ENCODE measurements at regions not wholly inside any gene's neighbourhood (a gene's known extent, or its start where the extent isn't known, plus 50 kb on each side); places are given as distances from the start of the nearest gene placed in this dataset.

DNA sequence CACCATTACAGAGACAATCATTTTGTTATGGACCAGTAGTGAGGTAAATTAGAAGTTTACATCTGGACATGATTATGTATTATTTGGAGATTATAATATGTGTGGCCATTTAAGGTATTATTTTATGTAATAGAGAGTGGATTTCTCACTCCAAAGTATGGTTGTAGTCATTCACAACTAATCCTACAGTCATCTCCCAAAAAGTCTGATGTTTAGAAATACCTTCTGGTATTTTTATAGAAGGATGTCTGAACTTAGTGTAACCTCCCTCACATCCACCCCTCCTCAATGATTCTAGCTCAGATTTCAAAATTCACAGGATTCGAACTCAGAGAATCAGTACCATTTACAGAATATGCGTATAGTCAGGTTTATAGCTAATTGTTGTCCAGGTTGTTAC is 346.6 kb upstream of the MEIS2 start:
- Histone ChIP-seq H3K4me3 (replicated peaks; ENCODE audit: insufficient read depth, low read length) (no peak overlapping the region), H3K27ac (replicated peaks) (no peak overlapping the region), H3K27me3 (ENCODE audit: insufficient read depth, poor library complexity, severe bottlenecking) (no peaks in the 10 kb centered on the region)
- TF ChIP-seq, protein P1, sequence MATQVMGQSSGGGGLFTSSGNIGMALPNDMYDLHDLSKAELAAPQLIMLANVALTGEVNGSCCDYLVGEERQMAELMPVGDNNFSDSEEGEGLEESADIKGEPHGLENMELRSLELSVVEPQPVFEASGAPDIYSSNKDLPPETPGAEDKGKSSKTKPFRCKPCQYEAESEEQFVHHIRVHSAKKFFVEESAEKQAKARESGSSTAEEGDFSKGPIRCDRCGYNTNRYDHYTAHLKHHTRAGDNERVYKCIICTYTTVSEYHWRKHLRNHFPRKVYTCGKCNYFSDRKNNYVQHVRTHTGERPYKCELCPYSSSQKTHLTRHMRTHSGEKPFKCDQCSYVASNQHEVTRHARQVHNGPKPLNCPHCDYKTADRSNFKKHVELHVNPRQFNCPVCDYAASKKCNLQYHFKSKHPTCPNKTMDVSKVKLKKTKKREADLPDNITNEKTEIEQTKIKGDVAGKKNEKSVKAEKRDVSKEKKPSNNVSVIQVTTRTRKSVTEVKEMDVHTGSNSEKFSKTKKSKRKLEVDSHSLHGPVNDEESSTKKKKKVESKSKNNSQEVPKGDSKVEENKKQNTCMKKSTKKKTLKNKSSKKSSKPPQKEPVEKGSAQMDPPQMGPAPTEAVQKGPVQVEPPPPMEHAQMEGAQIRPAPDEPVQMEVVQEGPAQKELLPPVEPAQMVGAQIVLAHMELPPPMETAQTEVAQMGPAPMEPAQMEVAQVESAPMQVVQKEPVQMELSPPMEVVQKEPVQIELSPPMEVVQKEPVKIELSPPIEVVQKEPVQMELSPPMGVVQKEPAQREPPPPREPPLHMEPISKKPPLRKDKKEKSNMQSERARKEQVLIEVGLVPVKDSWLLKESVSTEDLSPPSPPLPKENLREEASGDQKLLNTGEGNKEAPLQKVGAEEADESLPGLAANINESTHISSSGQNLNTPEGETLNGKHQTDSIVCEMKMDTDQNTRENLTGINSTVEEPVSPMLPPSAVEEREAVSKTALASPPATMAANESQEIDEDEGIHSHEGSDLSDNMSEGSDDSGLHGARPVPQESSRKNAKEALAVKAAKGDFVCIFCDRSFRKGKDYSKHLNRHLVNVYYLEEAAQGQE (IDR thresholded peaks at IDR 0.05; ENCODE audit: insufficient replicate concordance, low read depth): no peak
- no peak for TF ChIP-seq SPI1 (IDR thresholded peaks at IDR 0.05; ENCODE audit: borderline replicate concordance, low read depth)
- TF ChIP-seq, protein P2, sequence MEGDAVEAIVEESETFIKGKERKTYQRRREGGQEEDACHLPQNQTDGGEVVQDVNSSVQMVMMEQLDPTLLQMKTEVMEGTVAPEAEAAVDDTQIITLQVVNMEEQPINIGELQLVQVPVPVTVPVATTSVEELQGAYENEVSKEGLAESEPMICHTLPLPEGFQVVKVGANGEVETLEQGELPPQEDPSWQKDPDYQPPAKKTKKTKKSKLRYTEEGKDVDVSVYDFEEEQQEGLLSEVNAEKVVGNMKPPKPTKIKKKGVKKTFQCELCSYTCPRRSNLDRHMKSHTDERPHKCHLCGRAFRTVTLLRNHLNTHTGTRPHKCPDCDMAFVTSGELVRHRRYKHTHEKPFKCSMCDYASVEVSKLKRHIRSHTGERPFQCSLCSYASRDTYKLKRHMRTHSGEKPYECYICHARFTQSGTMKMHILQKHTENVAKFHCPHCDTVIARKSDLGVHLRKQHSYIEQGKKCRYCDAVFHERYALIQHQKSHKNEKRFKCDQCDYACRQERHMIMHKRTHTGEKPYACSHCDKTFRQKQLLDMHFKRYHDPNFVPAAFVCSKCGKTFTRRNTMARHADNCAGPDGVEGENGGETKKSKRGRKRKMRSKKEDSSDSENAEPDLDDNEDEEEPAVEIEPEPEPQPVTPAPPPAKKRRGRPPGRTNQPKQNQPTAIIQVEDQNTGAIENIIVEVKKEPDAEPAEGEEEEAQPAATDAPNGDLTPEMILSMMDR (IDR thresholded peaks at IDR 0.05; ENCODE audit: insufficient read depth, low read length): no peak
- TF ChIP-seq GABPA (IDR thresholded peaks at IDR 0.05; ENCODE audit: low read depth): no peak
- no peak for TF ChIP-seq POLR2AphosphoS5 (IDR thresholded peaks at IDR 0.05; ENCODE audit: low read depth)
- no peak for DNase-seq (ENCODE audit: low read depth in 1 of 2, low spot score in 1 of 2)

DNA sequence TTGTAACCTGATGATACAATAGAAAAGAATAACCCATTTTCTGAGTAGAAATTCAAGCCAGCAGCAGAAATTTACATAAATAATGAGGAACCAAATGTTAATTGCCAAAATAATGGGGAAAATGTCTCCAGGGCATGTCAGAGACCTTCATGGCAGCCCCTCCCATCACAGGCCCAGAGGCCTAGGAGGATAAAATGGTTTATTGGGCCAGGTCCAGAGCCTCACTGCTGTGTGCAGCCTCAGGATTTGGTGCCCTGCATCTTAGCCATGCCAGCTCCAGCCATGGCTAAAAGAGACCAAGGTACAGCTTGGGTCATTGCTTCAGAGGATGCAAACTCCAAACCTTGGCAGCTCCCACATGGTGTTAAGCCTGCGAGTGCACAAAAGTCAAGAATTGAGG is 352.1 kb upstream of the MEIS2 start:
- DNase-seq (ENCODE audit: low read depth in 1 of 2, low spot score in 1 of 2): no peak
- TF ChIP-seq GABPA (IDR thresholded peaks at IDR 0.05; ENCODE audit: low read depth): no peak
- no peak for TF ChIP-seq SPI1 (IDR thresholded peaks at IDR 0.05; ENCODE audit: borderline replicate concordance, low read depth)
- no peak for TF ChIP-seq POLR2AphosphoS5 (IDR thresholded peaks at IDR 0.05; ENCODE audit: low read depth)
- TF ChIP-seq, protein P2 (IDR thresholded peaks at IDR 0.05; ENCODE audit: insufficient read depth, low read length): no peak
- TF ChIP-seq, protein P1 (IDR thresholded peaks at IDR 0.05; ENCODE audit: insufficient replicate concordance, low read depth): no peak
- H3K4me3 ChIP-seq (replicated peaks; ENCODE audit: insufficient read depth, low read length): no peak overlapping the region
- no peak overlapping the region for H3K27ac ChIP-seq (replicated peaks)
- H3K27me3 ChIP-seq (ENCODE audit: insufficient read depth, poor library complexity, severe bottlenecking): no peaks in the 10 kb centered on the region

DNA sequence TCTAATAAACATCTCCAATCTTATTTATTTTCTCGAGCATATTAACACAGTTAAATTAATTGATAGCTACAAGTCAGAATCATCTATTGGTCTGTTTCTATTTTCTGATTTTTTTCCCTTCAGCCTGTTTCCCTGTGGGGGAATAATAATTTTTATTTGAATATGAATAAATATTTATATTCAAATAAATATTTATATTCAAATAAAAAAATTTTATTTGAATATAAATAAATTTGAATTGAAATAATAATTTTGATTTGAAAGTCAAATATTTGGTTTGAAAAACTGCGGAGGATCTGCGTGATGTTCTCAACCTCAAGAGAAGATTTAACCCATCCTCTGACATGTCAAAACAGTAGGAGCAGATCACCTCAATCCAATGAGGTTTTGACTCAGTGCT is 380.1 kb upstream of the MEIS2 start:
- H3K27ac ChIP-seq (replicated peaks): no peak overlapping the region
- TF ChIP-seq, protein P1 (IDR thresholded peaks at IDR 0.05; ENCODE audit: insufficient replicate concordance, low read depth): no peak
- no peak for TF ChIP-seq POLR2AphosphoS5 (IDR thresholded peaks at IDR 0.05; ENCODE audit: low read depth)
- TF ChIP-seq, protein P2 (IDR thresholded peaks at IDR 0.05; ENCODE audit: insufficient read depth, low read length): no peak
- TF ChIP-seq GABPA (IDR thresholded peaks at IDR 0.05; ENCODE audit: low read depth): no peak
- TF ChIP-seq SPI1 (IDR thresholded peaks at IDR 0.05; ENCODE audit: borderline replicate concordance, low read depth): no peak
- H3K27me3 ChIP-seq (ENCODE audit: insufficient read depth, poor library complexity, severe bottlenecking): no peaks in the 10 kb centered on the region
- no peak for DNase-seq (ENCODE audit: low read depth in 1 of 2, low spot score in 1 of 2)
- no peak overlapping the region for H3K4me3 ChIP-seq (replicated peaks; ENCODE audit: insufficient read depth, low read length)

All from HL-60 (cell line).